ENCODE measurements at regions not wholly inside any gene's neighbourhood (a gene's known extent, or its start where the extent isn't known, plus 50 kb on each side); places are given as distances from the start of the nearest gene placed in this dataset.
"Not testable (repeated sequence)": the region's sequence is repeated elsewhere in the genome, so short reads cannot be mapped to it uniquely, and the experiment has no call there.

DNA sequence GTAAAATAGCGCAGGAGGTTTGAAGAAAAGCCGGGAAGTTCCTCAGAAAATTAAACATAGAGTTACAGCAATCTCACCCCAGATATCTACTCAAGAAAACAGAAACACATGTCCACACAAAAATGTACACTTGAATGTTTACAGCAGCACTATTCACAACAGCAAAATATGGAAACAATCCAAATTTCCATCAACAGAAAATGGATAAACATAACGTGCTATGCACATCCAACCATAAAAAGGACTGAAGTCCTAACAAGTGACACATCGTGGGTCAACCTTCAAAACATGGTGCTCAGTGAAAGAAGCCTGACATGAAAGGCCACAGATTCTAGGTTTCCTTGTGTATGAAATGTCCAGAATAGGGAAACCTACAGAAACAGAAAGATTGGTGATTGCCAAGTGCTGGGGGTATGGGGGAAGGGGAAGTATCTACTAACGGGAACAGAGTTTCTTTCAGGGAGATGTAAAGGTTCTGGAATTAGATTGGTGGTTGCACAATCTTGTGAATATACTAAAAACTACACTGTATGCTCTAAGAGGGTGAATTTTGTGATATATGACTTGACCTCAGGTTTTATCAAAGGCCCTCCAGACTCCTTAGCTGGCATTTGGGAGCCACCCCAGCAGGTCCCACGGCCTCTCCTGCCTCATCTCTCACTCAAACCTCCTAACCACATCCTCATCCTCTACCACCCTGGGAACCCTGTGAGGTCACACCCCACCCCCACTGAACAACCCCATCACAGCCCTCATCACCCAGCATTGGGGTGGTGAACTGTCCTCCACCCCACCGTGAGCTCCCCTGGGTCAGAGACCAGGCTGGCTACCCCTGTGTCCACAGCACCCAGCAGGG is 69.2 kb upstream of the PRR5 start:
- in situ Hi-C loops (cut with MboI; ENCODE audit: low sequenced_read_pairs) = loop anchor here (25.0 kb wide), 1 partner anchor 1245 kb away; no protein-coding TSS in a partner anchor

DNA sequence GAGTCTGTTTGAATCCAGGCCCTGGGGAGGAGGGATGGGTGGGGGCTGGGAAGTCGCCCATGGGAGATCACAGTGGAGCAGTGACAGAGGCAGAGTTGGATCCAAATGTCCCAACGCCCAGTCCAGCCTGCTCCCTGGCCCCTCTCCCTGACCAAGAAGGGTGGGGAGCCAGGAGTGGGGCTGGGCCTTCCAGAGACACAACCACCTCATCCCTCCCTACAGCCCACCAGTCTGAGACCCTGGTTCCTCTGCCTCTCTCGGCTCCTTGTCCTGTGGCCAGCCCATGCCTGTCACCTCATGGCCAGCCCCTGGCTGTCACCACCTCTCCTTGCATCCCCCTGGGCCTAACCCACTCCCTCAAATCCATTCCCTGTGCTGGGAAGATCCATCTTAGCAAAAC is 71.2 kb upstream of the PRR5 start:
- in situ Hi-C loops (cut with MboI; ENCODE audit: low sequenced_read_pairs) = loop anchor here (25.0 kb wide), 1 partner anchor 1244 kb away; no protein-coding TSS in a partner anchor

DNA sequence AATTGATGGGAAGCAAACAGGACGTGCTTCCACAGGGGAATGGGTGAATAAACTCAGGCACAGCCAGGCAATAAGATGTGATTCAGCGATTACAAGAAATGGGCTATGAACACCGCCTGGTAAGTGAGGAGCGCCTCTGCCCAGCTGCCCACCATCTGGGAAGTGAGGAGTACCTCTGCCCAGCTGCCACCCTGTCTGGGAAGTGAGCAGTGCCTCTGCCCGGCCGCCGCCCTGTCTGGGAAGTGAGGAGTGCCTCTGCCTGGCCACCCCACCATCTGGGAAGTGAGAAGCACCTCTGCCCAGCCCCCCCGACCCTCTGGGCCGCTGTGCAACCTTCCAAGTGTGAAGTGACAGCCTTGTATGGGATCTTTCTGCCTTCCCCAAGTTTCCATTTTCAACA is 73.2 kb upstream of the PRR5 start:
- in situ Hi-C loops (cut with MboI; ENCODE audit: low sequenced_read_pairs) = loop anchor here (10.0 to 25.0 kb wide), 3 partner anchors 544 to 1242 kb away; no protein-coding TSS in a partner anchor

DNA sequence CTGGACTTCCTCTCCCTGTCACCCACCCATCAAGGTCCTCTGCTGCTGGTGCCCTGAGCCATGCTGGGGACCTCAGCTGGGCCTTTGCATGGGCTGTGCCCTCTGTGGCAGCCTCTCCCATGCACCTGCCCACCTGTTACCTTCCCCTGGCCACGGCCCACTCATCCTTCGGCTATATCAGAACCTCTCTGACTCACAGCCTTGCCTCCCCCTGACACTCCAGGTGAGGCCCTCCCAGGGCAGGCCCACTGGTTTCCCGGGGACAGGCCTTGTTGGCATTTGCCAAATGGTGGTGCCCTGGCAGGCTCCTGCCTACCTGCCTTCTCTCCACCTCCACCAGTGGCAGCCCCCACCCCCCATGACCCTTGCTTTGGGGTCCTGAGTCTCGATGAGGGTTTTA is 73.7 kb upstream of the PRR5 start:
- in situ Hi-C loops (cut with MboI; ENCODE audit: low sequenced_read_pairs) = loop anchor here (10.0 to 25.0 kb wide), 3 partner anchors 543 to 1241 kb away; no protein-coding TSS in a partner anchor

DNA sequence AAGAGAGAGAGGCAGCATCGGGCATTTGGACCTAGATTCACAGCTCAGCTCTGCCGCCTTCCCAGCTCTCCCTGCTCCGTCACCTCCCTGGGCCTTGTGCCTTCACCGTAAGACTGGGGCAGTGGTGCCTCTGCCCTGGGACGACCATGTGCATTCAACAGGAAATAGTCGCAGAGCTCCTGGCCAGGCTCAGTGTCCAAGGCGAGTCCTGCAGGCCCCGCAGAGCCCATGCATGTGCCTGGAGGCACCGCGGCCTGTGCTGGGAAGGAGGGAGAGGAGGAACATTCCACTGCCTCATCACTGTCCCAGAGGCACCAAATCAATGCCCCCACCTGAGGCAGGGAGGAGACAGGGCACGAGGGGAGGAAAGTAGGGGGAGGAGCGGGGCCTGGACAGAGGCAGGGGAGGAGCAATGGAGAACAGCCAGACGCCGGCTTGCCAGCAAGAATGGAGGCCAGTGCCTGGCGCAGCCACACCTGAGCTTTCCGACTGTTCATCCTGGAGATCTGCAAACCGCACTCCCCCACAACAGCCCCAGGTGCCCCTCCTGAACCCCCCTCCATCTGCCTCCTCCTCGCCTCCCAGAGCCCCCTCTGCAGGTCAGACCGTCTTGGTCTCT is 74.4 kb upstream of the PRR5 start:
- in situ Hi-C loops (cut with MboI; ENCODE audit: low sequenced_read_pairs) = loop anchor here (10.0 to 25.0 kb wide), 3 partner anchors 543 to 1240 kb away; no protein-coding TSS in a partner anchor

DNA sequence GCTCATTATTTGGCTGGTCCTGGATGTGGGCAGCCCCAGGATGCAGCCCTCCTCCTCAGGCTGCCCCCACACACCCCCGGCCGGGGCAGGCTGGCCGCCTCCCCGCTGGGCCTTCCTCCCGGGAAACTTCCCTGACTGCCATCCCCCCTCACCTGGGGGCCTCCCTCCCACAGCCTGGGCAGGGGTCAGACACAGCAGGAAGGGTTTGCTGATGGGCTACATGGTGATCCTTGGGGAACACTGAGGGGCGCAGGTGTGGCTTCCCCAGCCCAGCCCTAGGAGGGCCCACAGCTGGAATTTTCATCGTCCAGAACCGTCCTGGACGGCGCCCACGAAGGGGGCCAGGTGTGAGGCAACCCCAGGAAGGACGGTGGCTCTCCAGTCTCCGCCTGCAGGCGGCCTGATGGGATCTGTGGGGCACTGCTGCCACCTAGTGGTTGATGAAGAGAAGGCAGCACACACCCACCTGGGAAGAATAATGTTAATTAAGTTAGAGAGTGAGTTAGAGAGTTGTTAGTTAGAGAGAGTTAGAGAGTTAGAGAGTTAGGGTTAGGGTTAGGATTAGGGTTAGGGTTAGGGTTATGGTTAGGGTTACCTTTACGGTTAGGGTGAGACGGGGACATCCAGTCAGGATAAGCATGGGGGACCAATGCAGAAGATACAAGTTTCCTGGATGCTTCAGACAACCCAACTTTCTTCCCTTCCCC is 75.9 kb upstream of the PRR5 start:
- in situ Hi-C loops (cut with MboI; ENCODE audit: low sequenced_read_pairs) = loop anchor here (10.0 to 25.0 kb wide), 3 partner anchors 541 to 1239 kb away; no protein-coding TSS in a partner anchor

DNA sequence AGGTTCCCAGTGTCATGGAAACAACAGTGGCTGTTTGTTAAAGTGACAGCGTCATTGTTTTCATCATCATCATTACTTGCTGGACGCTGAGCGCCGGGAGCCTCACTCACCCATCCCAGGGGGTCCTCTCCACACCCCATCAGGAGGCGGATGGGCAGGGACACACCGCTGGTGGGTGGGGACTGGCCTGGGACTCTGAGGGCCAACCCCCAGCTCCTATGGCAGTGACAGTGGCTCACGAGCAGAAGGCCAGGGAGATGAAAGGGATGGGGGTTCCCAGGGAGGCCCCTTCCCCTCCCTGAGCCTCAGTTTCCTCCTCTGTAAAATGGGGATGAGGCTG is 76.6 kb upstream of the PRR5 start:
- in situ Hi-C loops (cut with MboI; ENCODE audit: low sequenced_read_pairs) = loop anchor here (10.0 to 25.0 kb wide), 3 partner anchors 541 to 1238 kb away; no protein-coding TSS in a partner anchor

DNA sequence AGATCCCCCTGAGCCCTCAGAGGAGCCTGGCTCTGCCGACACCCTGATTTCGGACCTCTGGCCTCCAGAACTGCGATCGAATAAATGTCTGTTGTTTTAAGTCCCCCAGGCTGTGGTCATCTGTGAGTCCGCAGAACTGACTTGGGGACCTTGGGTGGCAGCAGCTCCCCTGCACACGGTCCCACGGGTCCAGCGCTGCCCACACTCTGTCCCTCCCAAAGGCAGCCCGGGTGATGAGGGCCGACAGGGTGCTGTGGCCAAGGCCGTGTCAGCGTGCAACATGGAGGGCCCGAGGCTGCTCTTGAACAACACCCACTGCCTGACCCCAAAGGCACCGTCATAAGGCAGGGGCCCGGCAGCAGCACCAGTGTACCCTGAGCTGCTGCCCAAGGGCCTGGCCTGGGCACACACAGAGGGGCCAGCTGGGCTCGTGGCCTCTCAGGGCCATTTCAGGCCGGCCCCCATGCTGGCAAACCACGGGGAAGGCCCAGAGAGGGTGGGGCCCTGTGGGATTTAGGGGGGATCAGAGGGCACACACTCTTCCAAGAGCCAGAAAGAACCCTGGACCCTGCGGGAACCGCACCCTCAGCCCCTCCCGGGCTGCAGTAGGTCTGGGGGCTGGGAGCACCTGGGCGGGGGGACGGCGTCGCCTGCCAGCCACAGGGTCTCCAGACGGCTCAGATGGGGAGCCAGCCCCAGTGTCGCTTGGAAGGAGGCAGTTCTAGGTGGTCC is 77.1 kb upstream of the PRR5 start:
- in situ Hi-C loops (cut with MboI; ENCODE audit: low sequenced_read_pairs) = loop anchor here (10.0 to 25.0 kb wide), 3 partner anchors 540 to 1238 kb away; no protein-coding TSS in a partner anchor

DNA sequence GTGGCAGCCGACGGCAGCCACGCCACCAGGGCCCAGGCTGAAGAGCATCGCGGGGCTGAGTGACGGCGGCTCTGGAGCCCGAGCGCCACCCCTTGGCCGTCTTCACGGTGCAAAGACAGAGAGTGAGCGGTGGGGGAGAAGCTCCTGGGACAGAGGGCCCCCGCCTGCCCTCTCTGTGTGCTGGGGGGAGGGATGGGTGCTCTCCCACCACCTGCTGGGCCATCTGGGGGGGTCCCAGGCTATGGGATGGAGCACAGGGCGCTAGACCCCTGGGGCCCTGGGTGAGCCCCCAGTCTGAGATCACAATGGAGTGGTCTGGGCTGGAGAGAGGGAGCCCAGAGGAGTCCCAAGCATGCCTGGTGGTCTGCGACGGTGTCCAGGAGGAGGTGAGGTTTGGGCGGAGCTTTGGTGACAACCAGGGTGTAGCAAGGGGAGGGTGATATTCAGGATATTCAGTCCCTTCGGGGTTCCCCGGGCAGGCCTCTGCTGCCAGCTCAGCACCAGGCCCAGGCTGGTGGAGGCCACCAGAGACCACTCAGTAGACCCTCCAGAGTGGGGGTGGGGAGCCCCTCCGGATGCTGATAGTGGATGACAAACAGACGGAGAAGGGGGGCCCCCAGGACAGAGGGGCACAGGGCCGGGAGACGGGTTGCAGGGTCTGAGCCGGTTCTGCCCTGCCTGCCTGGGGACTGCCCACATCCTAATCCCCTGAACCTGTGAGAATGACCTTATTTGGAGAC is 78.1 kb upstream of the PRR5 start:
- in situ Hi-C loops (cut with MboI; ENCODE audit: low sequenced_read_pairs) = loop anchor here (10.0 kb wide), 2 partner anchors 539 to 629 kb away; no protein-coding TSS in a partner anchor

DNA sequence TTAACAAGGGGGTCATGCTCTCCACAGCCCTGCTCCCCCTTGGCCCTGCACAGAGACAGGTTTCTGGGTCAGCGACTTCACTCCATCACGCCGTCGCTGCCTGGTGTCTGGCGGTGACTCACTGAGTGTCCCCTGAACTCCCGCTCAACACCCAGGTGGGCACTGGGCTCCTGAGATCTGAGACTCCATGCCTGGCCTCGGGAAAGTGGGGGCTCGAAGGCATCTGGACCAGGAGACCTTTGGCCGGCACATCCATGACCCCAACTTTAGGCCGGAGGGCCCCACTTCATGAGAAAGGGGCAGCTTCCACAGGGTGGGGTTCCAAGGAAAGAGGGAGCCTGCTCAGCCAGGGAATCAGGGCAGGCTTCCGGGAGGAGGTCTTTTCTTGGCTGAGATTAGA is 79.3 kb upstream of the PRR5 start:
- in situ Hi-C loops (cut with MboI; ENCODE audit: low sequenced_read_pairs) = loop anchor here (10.0 kb wide), 2 partner anchors 538 to 628 kb away; no protein-coding TSS in a partner anchor

DNA sequence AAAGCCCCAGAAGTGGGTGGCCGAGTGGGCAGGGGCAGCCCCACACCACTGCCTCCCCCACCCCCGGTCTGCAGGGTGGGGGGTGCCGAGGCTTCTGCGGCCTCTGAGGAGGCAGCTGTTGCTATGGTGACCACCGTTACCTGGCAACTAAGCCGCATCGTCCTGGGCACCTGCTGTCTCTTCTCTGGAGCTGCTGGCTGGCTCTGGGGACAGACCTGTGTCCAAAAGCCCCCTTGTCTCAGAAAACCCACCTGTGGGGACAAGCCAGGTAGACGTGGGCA is 79.9 kb upstream of the PRR5 start:
- in situ Hi-C loops (cut with MboI; ENCODE audit: low sequenced_read_pairs) = loop anchor here (10.0 kb wide), 2 partner anchors 537 to 627 kb away; no protein-coding TSS in a partner anchor

DNA sequence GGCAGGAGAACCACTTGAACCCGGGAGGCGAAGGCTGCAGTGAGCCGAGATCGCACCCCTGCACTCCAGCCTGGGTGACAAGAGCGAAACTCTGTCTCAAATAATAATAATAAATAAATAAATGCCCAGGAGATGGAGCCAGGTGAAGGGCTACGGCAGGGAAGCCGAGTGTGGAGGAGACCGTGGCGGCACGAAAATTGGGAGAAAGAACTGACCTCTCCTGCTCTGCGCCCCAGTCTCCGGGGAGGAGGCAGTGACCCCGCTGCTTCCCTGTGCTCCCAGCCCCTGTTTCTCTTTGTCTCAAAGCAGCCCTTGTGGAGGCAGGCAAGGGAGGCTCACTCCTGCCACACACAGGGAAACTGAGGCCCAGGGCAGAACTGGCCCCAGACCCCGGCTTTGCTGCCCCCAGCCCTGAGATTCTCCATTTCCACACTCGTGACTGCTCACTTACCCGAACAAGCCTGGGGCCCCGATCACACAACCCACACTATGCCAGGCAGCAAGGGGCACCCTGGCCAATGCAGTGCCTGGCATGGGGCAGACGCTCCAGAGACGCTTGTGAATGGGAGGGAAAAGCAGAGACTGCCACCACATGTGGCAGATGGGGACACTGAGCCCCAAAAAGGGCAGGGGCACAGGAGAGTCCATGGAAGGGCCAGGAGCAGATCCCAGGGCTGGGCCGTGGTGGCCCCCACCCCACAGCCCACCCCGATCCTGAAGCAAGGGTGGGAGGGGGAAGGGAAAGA is 80.4 kb upstream of the PRR5 start:
- in situ Hi-C loops (cut with MboI; ENCODE audit: low sequenced_read_pairs) = loop anchor here (10.0 kb wide), 2 partner anchors 537 to 627 kb away; no protein-coding TSS in a partner anchor

DNA sequence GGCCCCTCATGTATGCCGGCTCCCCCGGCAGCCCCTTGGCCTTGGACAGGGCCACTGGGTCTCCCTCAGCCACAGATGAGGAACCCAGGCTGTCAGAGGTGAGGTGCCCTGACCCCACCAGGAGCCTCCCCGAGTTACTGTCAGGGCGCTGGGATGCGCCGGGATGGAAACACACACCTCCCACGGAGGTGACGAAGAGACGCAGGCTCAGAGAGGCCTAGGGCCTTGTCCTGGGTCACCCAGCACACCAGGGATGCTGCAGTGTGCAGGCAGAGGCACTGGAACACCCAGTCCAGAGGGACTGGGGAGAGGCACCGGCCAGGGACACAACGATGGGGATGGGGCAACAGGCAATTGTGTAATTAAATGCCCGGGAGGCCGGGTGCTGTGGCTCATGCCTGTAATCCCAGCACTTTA is 81.2 kb upstream of the PRR5 start:
- in situ Hi-C loops (cut with MboI; ENCODE audit: low sequenced_read_pairs) = loop anchor here (10.0 kb wide), 2 partner anchors 536 to 626 kb away; no protein-coding TSS in a partner anchor

DNA sequence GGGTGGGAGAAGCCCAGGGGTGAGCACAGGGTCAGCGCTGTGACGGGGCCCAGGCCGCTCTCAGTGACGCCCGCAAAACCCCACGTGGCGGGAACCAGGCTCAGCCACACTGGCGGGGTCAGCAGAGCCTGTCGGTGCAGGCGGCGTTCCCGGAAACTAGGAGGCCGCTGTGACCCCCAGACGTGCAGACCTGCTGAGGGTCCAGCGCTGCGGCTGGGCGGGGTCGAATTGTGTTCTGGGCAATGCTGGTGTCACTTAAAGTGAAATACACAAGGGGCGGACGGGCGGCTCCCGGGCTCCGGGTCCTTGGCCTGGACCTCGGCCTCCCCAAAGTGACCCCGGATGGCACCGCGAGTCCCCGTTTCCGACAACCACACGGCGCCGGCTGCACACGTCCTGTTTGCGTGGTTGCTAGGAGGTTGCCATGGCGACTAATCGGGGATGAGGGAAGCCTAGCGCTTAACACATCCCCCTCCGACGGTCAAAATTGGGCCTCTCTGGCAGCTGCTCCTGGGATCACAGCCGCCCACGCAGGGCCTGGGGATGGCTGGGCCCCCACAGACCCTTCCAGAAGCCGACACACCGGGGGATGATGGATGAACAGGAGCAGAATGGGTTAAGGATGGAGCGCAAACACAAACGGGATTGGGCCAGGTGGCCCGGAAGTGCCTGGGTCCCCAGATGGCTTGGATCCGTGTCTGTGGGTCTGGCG is 81.7 kb upstream of the PRR5 start:
- in situ Hi-C loops (cut with MboI; ENCODE audit: low sequenced_read_pairs) = loop anchor here (10.0 kb wide), 2 partner anchors 535 to 625 kb away; no protein-coding TSS in a partner anchor

DNA sequence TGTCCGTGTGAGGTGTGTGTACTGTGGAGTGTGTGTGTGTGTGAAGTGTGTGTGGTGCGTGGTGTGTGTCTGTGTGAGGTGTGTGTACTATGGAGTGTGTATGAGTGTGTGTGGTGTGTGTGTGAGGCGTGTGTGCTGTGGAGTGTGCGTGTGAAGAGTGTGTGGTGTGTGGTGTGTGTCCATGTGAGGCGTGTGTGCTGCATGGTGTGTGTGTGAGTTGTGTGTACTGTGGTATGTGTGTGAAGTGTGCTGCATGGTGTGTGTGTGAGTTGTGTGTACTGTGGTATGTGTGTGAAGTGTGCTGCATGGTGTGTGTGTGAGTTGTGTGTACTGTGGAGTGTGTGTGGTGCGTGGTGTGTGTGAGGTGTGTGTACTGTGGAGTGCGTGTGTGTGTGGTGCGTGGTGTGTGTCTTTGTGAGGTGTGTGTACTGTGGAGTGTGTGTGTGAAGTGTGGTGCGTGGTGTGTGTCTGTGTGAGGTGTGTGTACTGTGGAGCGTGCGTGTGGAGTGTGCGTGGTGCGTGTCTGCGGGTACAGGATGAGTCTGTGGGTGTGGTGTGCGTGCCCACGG is 82.4 kb upstream of the PRR5 start:
- in situ Hi-C loops (cut with MboI; ENCODE audit: low sequenced_read_pairs) = loop anchor here (10.0 kb wide), 2 partner anchors 535 to 625 kb away; no protein-coding TSS in a partner anchor

DNA sequence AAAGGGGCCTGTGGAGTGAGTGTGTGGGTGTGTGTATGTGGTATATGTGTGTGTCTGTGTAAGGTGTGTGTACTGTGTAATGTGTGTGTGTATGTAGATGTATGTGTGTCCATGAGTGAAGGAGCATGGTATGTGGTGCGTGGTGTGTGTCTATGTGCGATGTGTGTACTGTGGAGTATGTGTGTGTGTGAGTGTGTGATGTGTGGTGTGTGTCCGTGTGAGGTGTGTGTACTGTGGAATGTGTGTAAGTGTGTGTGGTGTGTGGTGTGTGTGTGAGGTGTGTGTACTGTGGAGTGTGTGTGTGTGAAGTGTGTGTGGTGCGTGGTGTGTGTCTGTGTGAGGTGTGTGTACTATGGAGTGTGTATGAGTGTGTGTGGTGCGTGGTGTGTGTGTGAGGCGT is 83.1 kb upstream of the PRR5 start:
- in situ Hi-C loops (cut with MboI; ENCODE audit: low sequenced_read_pairs) = not testable (repeated sequence)

DNA sequence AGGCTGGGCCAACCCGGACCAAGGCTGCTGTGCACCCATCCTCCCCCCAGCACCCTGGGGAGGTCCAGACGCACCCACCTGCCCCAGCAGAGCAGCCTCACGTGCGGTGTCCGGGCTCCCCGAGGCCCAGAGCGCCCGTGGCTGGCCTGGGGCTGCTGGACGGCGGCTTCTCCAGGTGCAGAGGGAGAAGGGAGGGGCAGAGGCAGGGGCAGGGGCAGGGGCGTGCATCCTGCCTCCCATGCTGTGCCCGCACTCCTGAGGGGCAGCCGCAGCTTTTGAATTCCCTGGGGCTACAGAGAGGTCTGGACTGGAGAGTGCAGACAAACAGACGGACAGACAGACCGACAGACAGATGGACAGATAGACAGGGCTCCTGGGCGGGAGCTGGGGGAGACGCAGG is 83.6 kb upstream of the PRR5 start:
- in situ Hi-C loops (cut with MboI; ENCODE audit: low sequenced_read_pairs) = no loop called here

DNA sequence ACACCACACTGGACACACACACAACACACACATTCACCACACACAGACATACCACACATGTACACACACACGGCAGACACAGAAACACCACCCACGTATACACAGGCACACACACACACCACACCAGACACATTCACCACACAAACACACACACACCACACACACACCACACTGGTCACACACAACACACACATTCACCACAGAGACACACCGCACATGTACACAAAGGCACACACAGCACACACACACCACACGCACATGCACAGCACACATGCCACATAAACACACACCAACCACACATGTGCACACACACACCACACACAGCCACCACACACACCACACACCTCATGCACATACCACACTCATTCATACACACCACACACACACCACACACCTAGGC is 84.2 kb upstream of the PRR5 start:
- in situ Hi-C loops (cut with MboI; ENCODE audit: low sequenced_read_pairs) = no loop called here
